Endothelial cell of umbilical vein (primary cell): ENCODE measurements at regions not wholly inside any gene's neighbourhood (a gene's known extent, or its start where the extent isn't known, plus 50 kb on each side); places are given as distances from the start of the nearest gene placed in this dataset.

Experiments
- BruUV-seq: library from RNA; stranded (reverse); fragments of 400-500 nt; replicated peaks from 2 replicates; lab custom pipeline; 2021; lab: Mats Ljungman, UMichigan
- CTCF ChIA-PET: fragments of 300-600, 350-600 bp; sonication (Branson Sonifier 250); formaldehyde crosslinking; loops from one replicate; lab custom pipeline; 2021; ENCODE audit warnings: antibody characterized with exemption, inconsistent platforms; lab: Charles Lee
- POLR2A ChIA-PET: fragments of 300-600, 350-600 bp; sonication (Branson Sonifier 250); formaldehyde crosslinking; loops from one replicate; lab custom pipeline; 2021; ENCODE audit warnings: antibody characterized with exemption, inconsistent platforms; lab: Charles Lee
- DNase-seq: peaks from one replicate; pipeline ENCODE4 v3.0.0-alpha.2; 2011; ENCODE audit warnings: low read depth, low spot score
- FAIRE-seq: peaks from 2 replicates; lab custom pipeline; 2011; peaks lifted over from hg19 to GRCh38; lab: Jason Lieb, UNC
- H2AFZ ChIP-seq: 2 replicates; pipeline ENCODE4 v1.6.0; 2012; ENCODE audit warnings: low read depth, low read length, control low read depth, inconsistent platforms
- H3K27ac ChIP-seq: 2 replicates; pipeline ENCODE4 v1.5.1; 2011; ENCODE audit warnings: low read depth, mild to moderate bottlenecking, control low read depth, low read length, moderate library complexity; ENCODE audit not compliant: insufficient read depth
- H3K27me3 ChIP-seq, 2 experiments: 2 replicates each; pipeline versions ENCODE4 v1.6.0 to v1.6.1; 2011; ENCODE audit warnings: low read length in 2 of 2, mixed read lengths in 1 of 2; ENCODE audit not compliant: control insufficient read depth in 2 of 2, insufficient read depth in 2 of 2
- H3K36me3 ChIP-seq, 2 experiments: 2 replicates in 1 of 2; 3 replicates in 1 of 2; pipeline ENCODE4 v1.5.1; 2011; ENCODE audit warnings: low read length in 2 of 2, mild to moderate bottlenecking in 1 of 2, moderate library complexity in 1 of 2; ENCODE audit not compliant: control insufficient read depth in 2 of 2, insufficient read depth in 2 of 2; ENCODE audit errors: extremely low read depth in 1 of 2
- H3K4me1 ChIP-seq: 3 replicates; pipeline ENCODE4 v1.5.1; 2011; ENCODE audit warnings: mild to moderate bottlenecking, low read length; ENCODE audit not compliant: control insufficient read depth, insufficient read depth; ENCODE audit errors: extremely low read depth
- H3K4me2 ChIP-seq: 2 replicates; pipeline ENCODE4 v1.6.1; 2011; ENCODE audit warnings: low read length, control low read depth, mixed read lengths; ENCODE audit not compliant: insufficient read depth
- H3K4me3 ChIP-seq, 3 experiments: fragments of 200-600 bp in 1 of 3; sonication (generic), shearing (Covaris generic) in 1 of 3; replicated peaks in 1 of 3; 2 replicates each; pipeline ENCODE4 v1.5.1; 2011 to 2016; ENCODE audit warnings: control low read depth in 3 of 3, low read length in 3 of 3, mild to moderate bottlenecking in 2 of 3, inconsistent platforms in 1 of 3, low read depth in 1 of 3, moderate library complexity in 1 of 3; ENCODE audit not compliant: insufficient read depth in 1 of 3
- H3K79me2 ChIP-seq: 2 replicates; pipeline ENCODE4 v1.6.0; 2012; ENCODE audit warnings: low read length, inconsistent platforms; ENCODE audit not compliant: control insufficient read depth, insufficient read depth
- H3K9ac ChIP-seq: replicated peaks from 2 replicates; pipeline ENCODE3; 2011; ENCODE audit warnings: low read length, control low read depth; ENCODE audit not compliant: insufficient read depth; ENCODE audit errors: extremely low read depth
- H3K9me1 ChIP-seq: replicated peaks from 3 replicates; pipeline ENCODE4 v1.6.0; 2011; ENCODE audit warnings: mild to moderate bottlenecking, low read length; ENCODE audit not compliant: control insufficient read depth, insufficient read depth; ENCODE audit errors: extremely low read depth
- H3K9me3 ChIP-seq: replicated peaks from 2 replicates; pipeline ENCODE4 v1.5.1; 2012; ENCODE audit warnings: low read length, inconsistent platforms; ENCODE audit not compliant: control insufficient read depth, insufficient read depth
- H4K20me1 ChIP-seq: replicated peaks from 2 replicates; pipeline ENCODE3; 2011; ENCODE audit warnings: mild to moderate bottlenecking, low read length; ENCODE audit not compliant: control insufficient read depth, insufficient read depth; ENCODE audit errors: extremely low read depth
- CTCF ChIP-seq, 2 donors: IDR thresholded peaks; 1 replicate in 1 of 2; 2 replicates in 1 of 2; pipeline ENCODE4 v1.5.1; 2011; ENCODE audit warnings: low read length in 2 of 2, mild to moderate bottlenecking in 2 of 2, moderate library complexity in 2 of 2, control low read depth in 1 of 2, inconsistent platforms in 1 of 2, low read depth in 1 of 2; ENCODE audit not compliant: insufficient read depth in 1 of 2; ENCODE audit errors: extremely low read depth in 1 of 2
- EZH2 ChIP-seq: IDR thresholded peaks from 2 replicates; pipeline ENCODE4 v1.6.1; 2012; ENCODE audit warnings: borderline replicate concordance, low read depth, mild to moderate bottlenecking, moderate library complexity, low read length, inconsistent platforms; ENCODE audit not compliant: severe bottlenecking
- FOS ChIP-seq: IDR thresholded peaks from 2 replicates; pipeline ENCODE4 v1.6.1; 2011; ENCODE audit warnings: mild to moderate bottlenecking, low read length, moderate library complexity, borderline replicate concordance; ENCODE audit not compliant: insufficient read depth
- GATA2 ChIP-seq: IDR thresholded peaks from 2 replicates; pipeline ENCODE4 v1.7.0; 2011; ENCODE audit warnings: low read depth, mild to moderate bottlenecking, moderate library complexity, mixed read lengths, low read length; ENCODE audit not compliant: insufficient read length, insufficient read depth
- JUN ChIP-seq: IDR thresholded peaks from 2 replicates; pipeline ENCODE4 v1.6.1; 2011; ENCODE audit warnings: borderline replicate concordance, low read depth; ENCODE audit not compliant: insufficient read length, insufficient read depth
- MAX ChIP-seq: IDR thresholded peaks from 2 replicates; pipeline ENCODE4 v1.6.1; 2011; ENCODE audit not compliant: insufficient read depth, insufficient read length
- MYC ChIP-seq: IDR thresholded peaks from one replicate; pipeline ENCODE4 v1.6.1; 2011; ENCODE audit warnings: mild to moderate bottlenecking, low read depth, low read length
- POLR2A ChIP-seq: IDR thresholded peaks from 2 replicates; pipeline ENCODE4 v1.6.1; 2012; ENCODE audit warnings: low read depth, mild to moderate bottlenecking, control low read depth, low read length
- POLR2AphosphoS5 ChIP-seq: IDR thresholded peaks from 2 replicates; pipeline ENCODE4 v1.6.1; 2012; ENCODE audit warnings: low read depth, mild to moderate bottlenecking, control low read depth, low read length, moderate library complexity; ENCODE audit not compliant: insufficient read depth
- dilution Hi-C: fragments of 300-500 bp; cut with MboI; formaldehyde crosslinking; loops from one replicate; pipeline ENCODE4 v1.15.0; 2019; ENCODE audit warnings: low sequenced_read_pairs; ENCODE audit not compliant: extremely low pct_ligation_motif_present
- intact Hi-C: fragments of 100-400 bp; cut with micrococcal nuclease; formaldehyde crosslinking; loops from one replicate; pipeline ENCODE4 v1.10.0; 2022

- TF ChIP-seq JUN, result no peak
- no peak for TF ChIP-seq CTCF (IDR thresholded peaks at IDR 0.05; ENCODE audit: extremely low read depth in 1 of 2, insufficient read depth in 1 of 2, low read depth in 1 of 2, low read length in 2 of 2)
- TF ChIP-seq POLR2A, result no peak
- H4K20me1 ChIP-seq, result no peaks in the 10 kb centered on the region
- dilution Hi-C loops, result no loop called here
Measured at GRCh38 chr6:118391086-118391485, 157.0 kb upstream of the PLN start.

GRCh38 chr6:118394106-118394505 is 154.0 kb upstream of the PLN start:
- POLR2A ChIA-PET, result no interaction called here
- TF ChIP-seq POLR2AphosphoS5 (no peak), POLR2A (no peak), FOS (no peak), EZH2 (no peak), CTCF (IDR thresholded peaks at IDR 0.05; ENCODE audit: extremely low read depth in 1 of 2, insufficient read depth in 1 of 2, low read depth in 1 of 2, low read length in 2 of 2) (no peak), MAX (no peak), GATA2 (no peak), MYC (no peak), JUN (no peak)
- H3K4me1 ChIP-seq, result peaks cover 2% of the 10 kb centered on the region

More at GRCh38 chr6:118391086-118391485, 157.0 kb upstream of the PLN start:
- H3K9me3 ChIP-seq, result no peaks in the 10 kb centered on the region
- intact Hi-C loops, result no loop called here
- no peak overlapping the region for H3K9ac ChIP-seq
- no peak for FAIRE-seq
- H3K9me1 ChIP-seq, result no peaks in the 10 kb centered on the region
- DNase-seq, result no peak
- H3K27ac ChIP-seq, result no peak overlapping the region
- CTCF ChIA-PET, result interaction anchor here (1.5 kb wide), 1 partner anchor 11 kb away, joined by 3 read pairs; no protein-coding TSS in a partner anchor
- H3K36me3 ChIP-seq, result no peaks in the 10 kb centered on the region
- H3K27me3 ChIP-seq, result no peaks in the 10 kb centered on the region
- peaks cover 14% of the 10 kb centered on the region for H3K4me1 ChIP-seq
- no peak overlapping the region for H2AFZ ChIP-seq
- H3K4me2 ChIP-seq, result no peak overlapping the region
- no peaks in the 10 kb centered on the region for H3K79me2 ChIP-seq
- POLR2A ChIA-PET, result no interaction called here
- no peak overlapping the region for H3K4me3 ChIP-seq
- no TSS peak for BruUV-seq

More at GRCh38 chr6:118394106-118394505, 154.0 kb upstream of the PLN start:
- DNase-seq, result no peak
- no peak overlapping the region for H3K9ac ChIP-seq
- dilution Hi-C loops (no loop called here), intact Hi-C loops (no loop called here)
- no peaks in the 10 kb centered on the region for H3K27me3 ChIP-seq
- H3K36me3 ChIP-seq, result no peaks in the 10 kb centered on the region
- no peak for FAIRE-seq
- no peak overlapping the region for H2AFZ ChIP-seq
- H3K9me3 ChIP-seq, result no peaks in the 10 kb centered on the region
- no peaks in the 10 kb centered on the region for H4K20me1 ChIP-seq
- BruUV-seq, result no TSS peak
- H3K79me2 ChIP-seq, result no peaks in the 10 kb centered on the region
- H3K4me3 ChIP-seq, result no peak overlapping the region
- no peak overlapping the region for H3K4me2 ChIP-seq
- no peak overlapping the region for H3K27ac ChIP-seq
- CTCF ChIA-PET, result no interaction called here
- H3K9me1 ChIP-seq, result no peaks in the 10 kb centered on the region
